SJCRH30 (cell line): ENCODE measurements at regions not wholly inside any gene's neighbourhood (a gene's known extent, or its start where the extent isn't known, plus 50 kb on each side); places are given as distances from the start of the nearest gene placed in this dataset.
"Not testable (repeated sequence)": the region's sequence is repeated elsewhere in the genome, so short reads cannot be mapped to it uniquely, and the experiment has no call there.

Source experiments
- DNase-seq, 2 experiments: peaks; one replicate each; pipeline ENCODE4 v3.0.0-alpha.2; 2015 to 2020
- H3K27ac ChIP-seq: fragments of 250-450 bp; sonication (Bioruptor Pico); 2 replicates; pipeline ENCODE4 v1.5.1; 2020; ENCODE audit warnings: mild to moderate bottlenecking, moderate library complexity
- H3K27me3 ChIP-seq: fragments of 250-450 bp; sonication (Bioruptor Pico); 2 replicates; pipeline ENCODE4 v1.5.1; 2020; ENCODE audit warnings: mild to moderate bottlenecking, moderate library complexity
- H3K36me3 ChIP-seq: fragments of 250-450 bp; sonication (Bioruptor Pico); 2 replicates; pipeline ENCODE4 v1.5.1; 2020; ENCODE audit warnings: mild to moderate bottlenecking, moderate library complexity
- H3K4me1 ChIP-seq: fragments of 250-450 bp; sonication (Bioruptor Pico); 2 replicates; pipeline ENCODE4 v1.5.1; 2020; ENCODE audit warnings: mild to moderate bottlenecking, moderate library complexity
- H3K4me3 ChIP-seq: fragments of 250-450 bp; sonication (Bioruptor Pico); 2 replicates; pipeline ENCODE4 v1.5.1; 2020; ENCODE audit warnings: mild to moderate bottlenecking, moderate library complexity
- H3K9me3 ChIP-seq: fragments of 250-450 bp; sonication (Bioruptor Pico); replicated peaks from 2 replicates; pipeline ENCODE4 v1.5.1; 2020; ENCODE audit warnings: mild to moderate bottlenecking, moderate library complexity

DNA sequence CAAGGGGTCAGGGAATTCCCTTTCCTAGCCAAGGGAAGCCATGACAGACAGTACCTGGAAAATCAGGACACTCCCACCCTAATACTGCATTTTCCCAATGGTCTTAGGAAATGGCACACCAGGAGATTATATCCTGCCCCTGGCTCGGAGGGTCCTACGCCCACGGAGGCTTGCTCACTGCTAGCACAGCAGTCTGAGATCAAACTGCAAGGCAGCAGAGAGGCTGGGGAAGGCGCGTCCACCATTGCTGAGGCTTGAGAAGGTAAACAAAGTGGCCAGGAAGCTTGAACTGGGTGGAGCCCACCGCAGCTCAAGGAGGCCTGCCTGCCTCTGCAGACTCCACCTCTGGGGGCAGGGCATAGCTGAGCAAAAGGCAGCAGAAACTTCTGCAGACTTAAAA lies 207.1 kb upstream of the OBI1 start:
- H3K27me3 ChIP-seq, H3K27ac ChIP-seq, H3K9me3 ChIP-seq, H3K4me1 ChIP-seq, H3K4me3 ChIP-seq, H3K36me3 ChIP-seq, DNase-seq: not testable (repeated sequence)

GRCh38 chr13:78862446-78862845 lies 203.5 kb upstream of the OBI1 start:
- no peaks in the 10 kb centered on the region for H3K27me3 ChIP-seq
- no peak overlapping the region for H3K4me3 ChIP-seq
- H3K36me3 ChIP-seq = no peaks in the 10 kb centered on the region
- no peaks in the 10 kb centered on the region for H3K9me3 ChIP-seq
- no peak for DNase-seq
- H3K27ac ChIP-seq = no peak overlapping the region
- no peaks in the 10 kb centered on the region for H3K4me1 ChIP-seq

- DNase-seq = no peak
- no peaks in the 10 kb centered on the region for H3K4me1 ChIP-seq
- no peaks in the 10 kb centered on the region for H3K36me3 ChIP-seq
These were observed 193.8 kb upstream of the OBI1 start for GRCh38 chr13:78852709-78853108.

DNA sequence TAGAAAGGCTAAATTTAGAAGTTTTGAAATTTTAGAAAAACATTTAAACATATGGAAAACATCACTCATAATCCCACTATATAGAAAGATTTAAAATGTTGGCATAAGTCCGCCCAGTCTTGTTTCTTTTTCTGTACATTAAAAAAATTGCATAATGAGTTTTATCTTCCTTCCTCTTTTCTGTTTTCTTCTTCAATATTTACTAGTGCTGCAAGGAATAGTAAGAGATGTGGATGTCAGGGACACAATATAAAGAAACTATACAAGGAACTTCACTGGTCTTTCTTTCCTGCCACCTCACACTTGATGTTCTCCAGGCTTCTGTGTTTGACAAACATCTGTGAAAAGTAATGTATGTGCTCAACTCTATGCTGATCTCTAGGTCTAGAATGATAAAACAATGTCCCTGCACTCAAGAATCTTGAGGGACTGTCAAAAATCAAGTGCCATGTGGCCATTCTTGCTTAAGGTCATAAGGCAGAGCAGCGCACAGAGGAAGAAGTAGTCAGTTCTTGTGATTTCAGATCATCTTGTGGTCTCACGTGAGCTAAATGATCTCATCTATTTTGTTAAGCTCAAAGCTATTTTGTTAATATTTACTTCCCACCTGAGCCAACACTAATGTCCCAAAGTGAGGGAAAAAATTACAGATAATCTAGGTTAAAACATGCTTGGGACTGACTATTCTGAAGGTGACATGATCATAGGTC lies 186.9 kb upstream of the OBI1 start:
- H3K9me3 ChIP-seq = no peaks in the 10 kb centered on the region
- no peaks in the 10 kb centered on the region for H3K36me3 ChIP-seq
- no peak overlapping the region for H3K27ac ChIP-seq
- H3K27me3 ChIP-seq = no peaks in the 10 kb centered on the region
- DNase-seq = no peak
- no peak overlapping the region for H3K4me3 ChIP-seq
- no peaks in the 10 kb centered on the region for H3K4me1 ChIP-seq

More at GRCh38 chr13:78852709-78853108, 193.8 kb upstream of the OBI1 start:
- Histone ChIP-seq H3K4me3 (no peak overlapping the region), H3K9me3 (no peaks in the 10 kb centered on the region; the same call in 1 of the 2 replicates), H3K27ac (no peak overlapping the region), H3K27me3 (no peaks in the 10 kb centered on the region)

GRCh38 chr13:78844106-78844505 lies 185.2 kb upstream of the OBI1 start:
- H3K27ac ChIP-seq = no peak overlapping the region
- no peaks in the 10 kb centered on the region for H3K36me3 ChIP-seq
- no peak for DNase-seq
- no peaks in the 10 kb centered on the region for H3K27me3 ChIP-seq
- H3K4me1 ChIP-seq = no peaks in the 10 kb centered on the region
- H3K4me3 ChIP-seq = no peak overlapping the region
- H3K9me3 ChIP-seq = no peaks in the 10 kb centered on the region

DNA sequence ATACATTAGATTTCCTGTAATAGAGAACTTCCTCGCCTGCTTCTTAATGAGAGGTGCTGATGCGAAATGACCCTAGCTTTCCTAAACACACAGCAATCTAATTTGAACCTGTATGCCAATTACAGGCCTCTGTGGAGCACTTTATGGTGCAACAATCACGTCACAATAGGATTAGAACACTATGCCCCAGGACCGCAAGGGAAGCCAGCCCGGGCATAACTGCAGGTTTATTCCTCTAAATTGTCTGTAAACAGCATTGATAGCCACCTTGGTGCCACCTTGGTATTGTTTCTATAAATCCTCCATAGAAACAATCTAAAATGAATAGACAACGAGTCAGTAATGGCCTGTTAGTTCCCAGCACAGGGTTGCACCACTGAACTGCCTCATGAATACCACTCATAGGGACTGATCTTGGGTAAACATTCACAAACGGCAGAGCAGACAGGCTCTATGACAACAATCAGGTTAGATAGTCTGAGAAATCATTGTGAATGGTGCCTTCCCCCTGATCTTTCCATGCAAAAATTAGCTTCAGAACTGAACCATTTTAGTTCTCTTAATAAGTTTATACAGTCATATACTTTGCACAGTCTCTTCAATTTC lies 182.5 kb upstream of the OBI1 start:
- DNase-seq = no peak
- H3K9me3 ChIP-seq = no peaks in the 10 kb centered on the region
- H3K36me3 ChIP-seq = no peaks in the 10 kb centered on the region
- no peaks in the 10 kb centered on the region for H3K4me1 ChIP-seq
- H3K4me3 ChIP-seq = no peak overlapping the region
- no peaks in the 10 kb centered on the region for H3K27me3 ChIP-seq
- no peak overlapping the region for H3K27ac ChIP-seq

GRCh38 chr13:78836238-78836784 lies 177.4 kb upstream of the OBI1 start:
- Histone ChIP-seq H3K4me3 (no peak overlapping the region), H3K4me1 (no peaks in the 10 kb centered on the region), H3K27ac (no peak overlapping the region), H3K27me3 (no peaks in the 10 kb centered on the region), H3K9me3 (no peaks in the 10 kb centered on the region), H3K36me3 (no peaks in the 10 kb centered on the region)
- DNase-seq = no peak

DNA sequence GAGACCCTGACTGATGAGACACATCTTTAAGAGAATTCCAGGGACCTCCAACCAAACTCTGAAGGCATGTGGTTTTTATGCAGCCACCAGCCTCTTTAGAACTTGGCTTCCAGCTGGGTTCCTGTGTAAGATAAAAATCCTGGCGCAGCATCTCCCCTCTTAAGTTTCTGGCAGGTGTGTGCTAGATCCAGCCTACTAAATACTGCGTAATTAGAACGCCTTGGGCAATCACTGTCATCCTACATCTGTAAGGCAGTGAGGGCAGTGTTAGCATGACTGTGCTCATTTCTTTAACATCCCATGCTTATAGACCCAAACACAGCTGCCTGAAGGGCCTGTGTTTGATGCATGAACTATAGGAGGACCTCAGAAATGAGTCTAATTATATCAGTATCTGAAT lies 173.5 kb upstream of the OBI1 start:
- Histone ChIP-seq H3K4me3 (no peak overlapping the region), H3K27me3 (no peaks in the 10 kb centered on the region), H3K36me3 (no peaks in the 10 kb centered on the region), H3K9me3 (no peaks in the 10 kb centered on the region), H3K27ac (no peak overlapping the region), H3K4me1 (no peaks in the 10 kb centered on the region)
- DNase-seq = peak in 1 of 2 experiments; percentile 60

DNA sequence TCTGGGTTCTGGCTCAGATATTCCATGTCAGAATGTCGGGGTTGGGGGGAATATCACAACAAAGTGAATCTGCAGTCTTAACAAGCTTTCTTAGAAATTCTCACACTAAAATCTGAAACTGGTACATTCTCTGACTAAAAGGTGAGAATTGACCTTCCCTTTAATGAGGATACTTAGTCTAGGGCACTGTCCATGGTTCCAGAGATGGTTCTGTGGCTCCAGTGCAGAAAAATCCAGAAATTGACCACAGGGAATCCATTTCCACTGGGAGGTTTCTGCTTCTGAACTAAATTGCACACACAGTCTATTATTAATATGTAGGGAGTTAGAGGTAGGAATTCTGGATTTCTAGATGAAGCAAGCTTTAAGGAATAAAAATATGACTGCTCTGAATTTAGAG lies 171.6 kb upstream of the OBI1 start:
- Histone ChIP-seq H3K27me3 (no peaks in the 10 kb centered on the region), H3K36me3 (no peaks in the 10 kb centered on the region), H3K4me3 (no peak overlapping the region), H3K4me1 (no peaks in the 10 kb centered on the region), H3K27ac (no peak overlapping the region), H3K9me3 (no peaks in the 10 kb centered on the region)
- no peak for DNase-seq

DNA sequence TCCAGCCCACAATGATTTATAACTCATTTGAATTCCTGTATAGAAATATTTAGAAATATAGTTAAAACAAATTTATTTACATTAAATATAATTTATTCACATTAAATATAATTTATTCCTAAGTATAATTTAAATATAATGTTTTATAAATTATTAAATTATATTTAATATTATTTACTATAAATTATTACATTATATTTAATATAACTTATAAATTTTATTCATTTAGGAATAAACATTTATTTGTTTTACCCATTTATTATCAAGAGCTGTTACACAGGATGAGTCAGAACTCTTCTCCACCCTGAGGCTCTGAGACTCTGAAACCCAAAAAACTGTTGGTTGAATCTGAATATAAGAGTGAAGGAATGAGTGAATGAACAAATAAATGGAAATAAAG lies 170.9 kb upstream of the OBI1 start:
- Histone ChIP-seq H3K4me1 (no peaks in the 10 kb centered on the region), H3K4me3 (no peak overlapping the region), H3K36me3 (no peaks in the 10 kb centered on the region), H3K27ac (no peak overlapping the region), H3K9me3 (no peaks in the 10 kb centered on the region), H3K27me3 (no peaks in the 10 kb centered on the region)
- no peak for DNase-seq

DNA sequence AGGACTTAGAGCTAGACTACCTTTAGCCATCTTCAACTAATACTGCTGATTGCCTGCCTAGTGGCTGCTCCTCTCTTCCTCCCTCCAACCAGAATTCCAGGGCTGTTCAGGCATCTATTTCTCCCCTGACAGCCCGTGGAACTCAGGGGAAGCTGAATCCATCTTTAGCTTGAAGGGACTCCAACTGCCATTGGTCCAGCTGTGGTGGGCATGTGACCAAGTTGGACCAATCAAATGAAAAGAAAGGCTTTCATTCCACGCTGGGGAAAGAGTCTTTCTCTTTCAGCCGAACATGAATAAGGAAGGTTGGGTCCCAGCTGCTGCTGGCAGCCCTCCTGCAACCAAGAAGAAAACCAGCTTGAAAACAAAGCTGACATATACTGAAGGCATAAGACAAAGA lies 168.5 kb upstream of the OBI1 start:
- H3K4me1 ChIP-seq = no peaks in the 10 kb centered on the region
- no peaks in the 10 kb centered on the region for H3K9me3 ChIP-seq
- H3K4me3 ChIP-seq = no peak overlapping the region
- peak in 1 of 2 experiments; percentile 26 for DNase-seq
- no peaks in the 10 kb centered on the region for H3K27me3 ChIP-seq
- no peaks in the 10 kb centered on the region for H3K36me3 ChIP-seq
- no peak overlapping the region for H3K27ac ChIP-seq

- Histone ChIP-seq H3K4me3 (no peak overlapping the region), H3K36me3 (no peaks in the 10 kb centered on the region), H3K9me3 (no peaks in the 10 kb centered on the region), H3K27ac (no peak overlapping the region), H3K27me3 (no peaks in the 10 kb centered on the region), H3K4me1 (no peaks in the 10 kb centered on the region)
- no peak for DNase-seq
These were observed 168.0 kb upstream of the OBI1 start for GRCh38 chr13:78826936-78827335.

GRCh38 chr13:78826312-78826711 lies 167.4 kb upstream of the OBI1 start:
- H3K36me3 ChIP-seq = no peaks in the 10 kb centered on the region
- H3K27me3 ChIP-seq = no peaks in the 10 kb centered on the region
- DNase-seq = no peak
- no peaks in the 10 kb centered on the region for H3K4me1 ChIP-seq
- no peak overlapping the region for H3K27ac ChIP-seq
- no peak overlapping the region for H3K4me3 ChIP-seq
- no peaks in the 10 kb centered on the region for H3K9me3 ChIP-seq

DNA sequence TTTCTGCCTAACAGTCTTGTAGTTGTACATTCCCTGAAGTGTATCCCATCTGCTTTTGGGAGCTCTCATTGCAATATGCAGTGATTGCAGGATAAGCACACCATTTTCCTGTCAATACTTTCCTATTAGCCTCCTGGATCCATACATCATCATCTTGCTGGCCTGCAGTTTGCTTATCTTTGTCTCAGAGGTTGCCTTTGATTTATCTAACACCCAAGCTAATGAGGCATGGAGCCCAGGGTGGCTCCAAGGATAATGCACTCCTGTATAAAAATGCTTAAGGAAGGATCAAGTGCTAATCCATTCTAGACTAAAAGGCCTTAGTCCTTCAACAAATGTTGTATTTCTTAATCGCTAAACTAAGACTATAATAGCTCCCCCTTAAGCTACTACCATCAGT lies 161.6 kb upstream of the OBI1 start:
- Histone ChIP-seq H3K27ac (no peak overlapping the region), H3K9me3 (no peaks in the 10 kb centered on the region), H3K27me3 (no peaks in the 10 kb centered on the region), H3K4me3 (no peak overlapping the region), H3K4me1 (no peaks in the 10 kb centered on the region), H3K36me3 (no peaks in the 10 kb centered on the region)
- peak; percentile 19 to 60 for DNase-seq

DNA sequence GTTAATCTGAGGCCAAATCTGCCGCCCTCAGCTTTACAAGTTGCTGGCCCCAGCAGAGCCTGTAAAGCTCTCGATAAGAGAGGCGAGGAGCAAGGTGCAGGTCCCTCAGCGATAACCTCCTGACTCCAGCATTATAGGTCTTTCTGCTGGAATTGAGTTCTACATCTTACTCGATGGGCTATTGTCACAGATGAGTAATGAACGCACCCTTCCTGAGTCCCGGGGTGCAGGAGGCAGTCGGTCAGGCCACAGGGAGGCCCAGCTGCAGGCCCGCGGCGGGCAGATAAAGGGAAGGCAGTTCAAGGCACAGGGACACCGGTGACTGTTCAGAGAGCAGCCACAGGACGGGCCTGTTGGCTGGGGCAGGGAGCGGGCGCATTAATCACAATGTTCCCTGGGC lies 157.6 kb upstream of the OBI1 start:
- Histone ChIP-seq H3K36me3 (no peaks in the 10 kb centered on the region), H3K4me3 (no peak overlapping the region), H3K27me3 (no peaks in the 10 kb centered on the region), H3K4me1 (no peaks in the 10 kb centered on the region), H3K9me3 (no peaks in the 10 kb centered on the region), H3K27ac (no peak overlapping the region)
- no peak for DNase-seq

DNA sequence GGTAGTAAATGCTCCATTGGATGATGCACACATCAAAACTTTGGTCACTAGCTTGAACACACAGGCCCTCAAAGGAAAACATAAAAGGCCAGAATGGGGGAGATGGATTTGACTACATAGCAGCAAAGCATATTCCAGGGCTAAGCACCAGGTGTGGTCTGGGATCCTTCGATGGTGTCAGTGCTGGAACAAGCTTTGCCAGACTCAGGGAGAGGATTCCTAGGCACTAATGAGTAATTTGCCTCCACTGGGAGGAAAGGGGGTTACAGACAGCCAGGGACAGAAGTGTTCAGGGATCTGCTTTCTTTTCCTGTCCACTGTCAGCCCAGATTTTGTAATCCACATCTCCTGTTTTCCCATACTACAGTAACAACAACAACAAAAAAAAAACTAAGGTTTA lies 157.2 kb upstream of the OBI1 start:
- Histone ChIP-seq H3K9me3 (no peaks in the 10 kb centered on the region), H3K27me3 (no peaks in the 10 kb centered on the region), H3K36me3 (no peaks in the 10 kb centered on the region), H3K4me3 (no peak overlapping the region), H3K27ac (no peak overlapping the region), H3K4me1 (no peaks in the 10 kb centered on the region)
- DNase-seq = no peak
